Lower leg skin (tissue), 4 donors: ENCODE measurements at regions not wholly inside any gene's neighbourhood (a gene's known extent, or its start where the extent isn't known, plus 50 kb on each side); places are given as distances from the start of the nearest gene placed in this dataset.

Source experiments
- DNase-seq, 2 donors: peaks; one replicate each; pipeline ENCODE4 v3.0.0-alpha.2; 2019; ENCODE audit warnings: low spot score in 2 of 2
- H3K4me3 ChIP-seq: fragments of 200-600 bp; sonication (generic); 2 replicates; pipeline ENCODE4 v1.5.1; 2017; ENCODE audit warnings: mild to moderate bottlenecking, low read depth; ENCODE audit not compliant: poor library complexity, severe bottlenecking
- POLR2A ChIP-seq, 2 donors: fragments of 450-650 bp; IDR thresholded peaks; one replicate each; pipeline ENCODE4 v1.6.1; 2016 to 2017; ENCODE audit warnings: antibody characterized with exemption in 2 of 2, mild to moderate bottlenecking in 1 of 2, moderate library complexity in 1 of 2
- WGBS, 2 donors: methylation state at CpG; one replicate each; pipeline ENCODE4 v1.1.5; 2018; 5-methylcytosine and 5-hydroxymethylcytosine counted together
- intact Hi-C: fragments of 100-400 bp; cut with DNase I; formaldehyde crosslinking; loops from one replicate; pipeline ENCODE4 v1.15.0; 2023; ENCODE audit warnings: low total_unique reads
- TF ChIP-seq, protein P1 (sequence below), 3 donors: fragments of 450-650 bp; IDR thresholded peaks; one replicate each; pipeline ENCODE4 v1.5.1; 2016; ENCODE audit warnings: antibody characterized with exemption in 3 of 3, mild to moderate bottlenecking in 3 of 3, moderate library complexity in 2 of 3

DNA sequence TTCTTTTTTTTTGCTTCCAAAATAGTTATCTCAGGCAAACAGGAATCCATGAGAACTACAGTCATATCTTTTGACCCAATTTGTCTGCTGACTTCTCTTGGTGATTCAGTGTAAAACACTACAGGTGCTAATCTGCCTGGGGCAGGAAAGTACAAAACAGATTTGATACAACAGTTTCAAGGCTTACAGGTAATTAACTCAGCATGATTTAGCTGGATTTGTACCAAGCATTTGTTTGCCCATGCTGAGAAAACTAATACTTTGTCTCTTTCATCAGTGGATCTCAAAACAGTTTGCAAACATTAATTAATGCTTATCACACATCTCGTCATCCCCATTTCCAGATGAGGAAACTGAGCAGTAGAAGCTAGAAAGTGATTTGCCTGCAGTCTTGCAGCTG, 312.5 kb upstream of the SEMA6A start:
- H3K4me3 ChIP-seq = no peak overlapping the region
- WGBS, 2 donors = 70 to 73% methylated on average over 1 of the region's 1 CpG
- intact Hi-C loops = no loop called here
- no peak for DNase-seq
- TF ChIP-seq, protein P1, sequence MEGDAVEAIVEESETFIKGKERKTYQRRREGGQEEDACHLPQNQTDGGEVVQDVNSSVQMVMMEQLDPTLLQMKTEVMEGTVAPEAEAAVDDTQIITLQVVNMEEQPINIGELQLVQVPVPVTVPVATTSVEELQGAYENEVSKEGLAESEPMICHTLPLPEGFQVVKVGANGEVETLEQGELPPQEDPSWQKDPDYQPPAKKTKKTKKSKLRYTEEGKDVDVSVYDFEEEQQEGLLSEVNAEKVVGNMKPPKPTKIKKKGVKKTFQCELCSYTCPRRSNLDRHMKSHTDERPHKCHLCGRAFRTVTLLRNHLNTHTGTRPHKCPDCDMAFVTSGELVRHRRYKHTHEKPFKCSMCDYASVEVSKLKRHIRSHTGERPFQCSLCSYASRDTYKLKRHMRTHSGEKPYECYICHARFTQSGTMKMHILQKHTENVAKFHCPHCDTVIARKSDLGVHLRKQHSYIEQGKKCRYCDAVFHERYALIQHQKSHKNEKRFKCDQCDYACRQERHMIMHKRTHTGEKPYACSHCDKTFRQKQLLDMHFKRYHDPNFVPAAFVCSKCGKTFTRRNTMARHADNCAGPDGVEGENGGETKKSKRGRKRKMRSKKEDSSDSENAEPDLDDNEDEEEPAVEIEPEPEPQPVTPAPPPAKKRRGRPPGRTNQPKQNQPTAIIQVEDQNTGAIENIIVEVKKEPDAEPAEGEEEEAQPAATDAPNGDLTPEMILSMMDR (IDR thresholded peaks at IDR 0.05) = no peak
- no peak for TF ChIP-seq POLR2A (IDR thresholded peaks at IDR 0.05)

DNA sequence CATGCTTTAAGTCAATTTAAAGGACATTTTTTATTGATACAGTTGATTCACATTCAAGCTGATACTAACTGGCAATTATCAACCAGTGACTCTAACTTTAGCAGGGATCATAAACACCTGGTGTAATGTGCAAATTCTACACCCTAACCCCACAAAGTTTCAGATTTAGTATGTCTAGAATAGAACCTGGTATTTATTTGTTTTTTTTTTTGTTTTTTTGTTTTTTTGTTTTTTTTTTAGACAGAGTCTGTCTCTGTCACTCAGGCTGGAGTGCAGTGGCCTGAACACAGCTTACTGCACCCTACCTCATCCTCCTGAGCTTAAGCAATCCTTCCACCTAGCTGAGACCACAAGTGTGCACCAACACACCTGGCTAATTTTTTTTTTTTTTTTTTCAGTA, 311.2 kb upstream of the SEMA6A start:
- TF ChIP-seq, protein P1 (IDR thresholded peaks at IDR 0.05) = no peak
- TF ChIP-seq POLR2A (IDR thresholded peaks at IDR 0.05) = no peak
- intact Hi-C loops = no loop called here
- no peak for DNase-seq
- H3K4me3 ChIP-seq = no peak overlapping the region

DNA sequence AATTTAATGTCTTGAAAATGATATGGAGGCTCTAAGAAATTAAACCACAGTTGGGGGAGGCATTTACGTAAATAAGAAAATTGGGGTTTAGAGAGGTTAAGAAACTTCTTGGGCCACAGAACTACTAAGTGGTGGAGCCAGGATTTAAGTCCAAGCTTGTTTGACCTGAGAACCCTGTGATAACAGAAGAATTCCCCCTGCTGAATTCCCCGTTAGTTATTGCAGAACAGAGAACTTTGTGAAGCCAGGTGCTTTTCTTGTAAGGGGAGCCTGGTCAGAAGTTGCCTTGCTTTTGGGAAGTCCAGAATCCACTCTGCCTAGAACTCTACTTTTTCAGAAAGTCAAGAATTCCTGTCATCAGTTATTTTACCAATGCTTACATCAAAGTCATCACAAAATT, 309.3 kb upstream of the SEMA6A start:
- no peak for TF ChIP-seq POLR2A (IDR thresholded peaks at IDR 0.05)
- TF ChIP-seq, protein P1 (IDR thresholded peaks at IDR 0.05) = no peak
- intact Hi-C loops = no loop called here
- H3K4me3 ChIP-seq = no peak overlapping the region
- DNase-seq = no peak
- WGBS, 2 donors = 92 to 93% methylated on average over 2 of the region's 2 CpGs

DNA sequence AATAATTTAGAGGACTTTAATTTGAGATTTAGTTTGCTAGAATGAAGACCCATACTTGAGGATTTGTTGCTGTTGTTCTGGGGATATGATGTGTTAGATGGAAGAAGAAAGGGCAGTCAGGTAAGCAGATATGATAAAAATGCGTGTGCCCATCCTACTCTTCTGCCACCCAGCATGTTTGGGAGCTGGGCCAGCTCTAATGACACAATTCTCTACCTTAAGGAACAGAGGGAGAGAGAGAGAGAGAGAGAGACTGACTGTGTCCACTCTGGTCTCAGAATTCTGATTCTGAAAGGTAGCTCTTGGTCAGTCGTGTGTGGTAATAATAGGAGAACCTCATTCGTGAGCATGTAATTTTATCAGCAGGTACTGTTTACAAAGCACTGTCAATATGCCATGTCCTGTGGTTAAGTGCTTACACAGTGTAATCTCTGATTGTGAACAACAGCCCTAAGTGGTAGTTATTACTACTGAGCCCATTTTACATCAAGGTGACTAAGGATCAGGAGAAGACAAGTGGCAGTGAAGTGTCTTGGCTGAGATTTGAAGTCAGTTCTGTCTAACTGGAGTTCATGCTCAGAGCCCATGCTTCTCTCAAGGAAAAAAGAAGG, 307.4 kb upstream of the SEMA6A start:
- intact Hi-C loops = no loop called here
- WGBS, 2 donors = 89 to 90% methylated on average over 3 of the region's 3 CpGs
- no peak for DNase-seq
- no peak overlapping the region for H3K4me3 ChIP-seq
- TF ChIP-seq, protein P1 (IDR thresholded peaks at IDR 0.05) = no peak
- no peak for TF ChIP-seq POLR2A (IDR thresholded peaks at IDR 0.05)

DNA sequence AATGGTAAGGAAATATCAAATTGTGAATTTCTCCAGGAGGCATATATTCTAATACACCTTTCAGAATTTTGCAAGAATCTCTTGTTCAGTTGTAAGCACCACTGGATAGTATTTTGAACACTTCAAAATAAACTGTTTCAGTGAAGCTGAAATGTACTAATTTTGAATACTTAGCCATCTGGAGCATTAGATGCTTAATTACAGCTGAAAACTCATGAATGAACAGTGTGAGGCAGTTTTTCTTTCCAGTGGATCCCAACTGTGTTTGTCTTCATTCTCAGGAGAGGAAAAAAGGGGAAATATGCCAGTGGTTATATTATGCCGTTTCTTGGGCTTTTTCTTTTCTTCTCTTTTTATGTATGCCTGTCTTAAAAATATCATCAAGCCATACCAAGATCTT, 306.0 kb upstream of the SEMA6A start:
- DNase-seq = no peak
- H3K4me3 ChIP-seq = no peak overlapping the region
- WGBS, 2 donors = 72 to 89% methylated on average over 1 of the region's 1 CpG
- TF ChIP-seq, protein P1 (IDR thresholded peaks at IDR 0.05) = no peak
- TF ChIP-seq POLR2A (IDR thresholded peaks at IDR 0.05) = no peak
- intact Hi-C loops = no loop called here

DNA sequence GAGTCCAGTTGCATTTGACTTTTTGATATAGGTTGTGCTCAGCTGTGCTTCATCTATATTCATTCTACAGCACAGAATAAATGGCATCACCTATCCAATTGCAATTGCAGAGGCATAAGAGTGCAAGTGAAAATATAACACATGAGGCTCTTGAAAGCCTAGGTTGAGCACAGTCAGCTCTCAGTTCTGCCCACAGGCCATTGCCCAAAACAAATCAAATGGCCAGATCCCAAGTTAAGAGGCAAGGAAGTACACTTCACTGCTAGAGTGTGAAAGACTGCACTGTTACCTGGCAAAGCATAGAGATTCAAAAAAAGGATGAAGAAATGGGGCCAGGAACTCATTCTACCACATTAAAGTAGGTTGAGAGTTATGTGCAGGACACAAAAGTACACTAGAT, 305.5 kb upstream of the SEMA6A start:
- no peak for DNase-seq
- intact Hi-C loops = no loop called here
- no peak overlapping the region for H3K4me3 ChIP-seq
- TF ChIP-seq, protein P1 (IDR thresholded peaks at IDR 0.05) = no peak
- no peak for TF ChIP-seq POLR2A (IDR thresholded peaks at IDR 0.05)
